ENCODE measurements at regions not wholly inside any gene's neighbourhood (a gene's known extent, or its start where the extent isn't known, plus 50 kb on each side); places are given as distances from the start of the nearest gene placed in this dataset.

- TF ChIP-seq ZBTB37 (CRISPR knock-in tag; IDR thresholded peaks at IDR 0.05) (no peak), ZNF558 (CRISPR knock-in tag; IDR thresholded peaks at IDR 0.05; ENCODE audit: borderline replicate concordance) (peak; percentile 91; the same call in 1 of the 2 replicates), GPN1 (CRISPR knock-in tag; IDR thresholded peaks at IDR 0.05; ENCODE audit: borderline replicate concordance) (no peak), GLMP (CRISPR knock-in tag; IDR thresholded peaks at IDR 0.05; ENCODE audit: borderline replicate concordance) (no peak), ZNF691 (CRISPR knock-in tag; IDR thresholded peaks at IDR 0.05; ENCODE audit: borderline replicate concordance, low read depth) (peak; percentile 75; the same call in 1 of the 2 replicates), ZNF710 (CRISPR knock-in tag; IDR thresholded peaks at IDR 0.05; ENCODE audit: borderline replicate concordance) (peak; percentile 97; the same call in 1 of the 2 replicates), CCAR2 (optimal IDR thresholded peaks at IDR 0.05; ENCODE audit: low read depth, low read length) (peak; percentile 98), SRSF9 (IDR thresholded peaks at IDR 0.05; ENCODE audit: borderline replicate concordance, insufficient read depth, low read depth, low read length, poor library complexity, severe bottlenecking) (no peak), ZNF577 (CRISPR knock-in tag; IDR thresholded peaks at IDR 0.05; ENCODE audit: borderline replicate concordance, low read depth) (no peak), ZNF432 (CRISPR knock-in tag; IDR thresholded peaks at IDR 0.05; ENCODE audit: borderline replicate concordance) (no peak), TCF7 (IDR thresholded peaks at IDR 0.05; ENCODE audit: low read depth) (peak; percentile 99)
- TF ChIP-seq, protein P1, sequence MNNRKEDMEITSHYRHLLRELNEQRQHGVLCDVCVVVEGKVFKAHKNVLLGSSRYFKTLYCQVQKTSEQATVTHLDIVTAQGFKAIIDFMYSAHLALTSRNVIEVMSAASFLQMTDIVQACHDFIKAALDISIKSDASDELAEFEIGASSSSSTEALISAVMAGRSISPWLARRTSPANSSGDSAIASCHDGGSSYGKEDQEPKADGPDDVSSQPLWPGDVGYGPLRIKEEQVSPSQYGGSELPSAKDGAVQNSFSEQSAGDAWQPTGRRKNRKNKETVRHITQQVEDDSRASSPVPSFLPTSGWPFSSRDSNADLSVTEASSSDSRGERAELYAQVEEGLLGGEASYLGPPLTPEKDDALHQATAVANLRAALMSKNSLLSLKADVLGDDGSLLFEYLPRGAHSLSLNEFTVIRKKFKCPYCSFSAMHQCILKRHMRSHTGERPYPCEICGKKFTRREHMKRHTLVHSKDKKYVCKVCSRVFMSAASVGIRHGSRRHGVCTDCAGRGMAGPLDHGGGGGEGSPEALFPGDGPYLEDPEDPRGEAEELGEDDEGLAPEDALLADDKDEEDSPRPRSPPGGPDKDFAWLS (CRISPR knock-in tag; IDR thresholded peaks at IDR 0.05; ENCODE audit: borderline replicate concordance), result peak; percentile 92; the same call in 1 of the 2 replicates
- TF ChIP-seq, protein P2, sequence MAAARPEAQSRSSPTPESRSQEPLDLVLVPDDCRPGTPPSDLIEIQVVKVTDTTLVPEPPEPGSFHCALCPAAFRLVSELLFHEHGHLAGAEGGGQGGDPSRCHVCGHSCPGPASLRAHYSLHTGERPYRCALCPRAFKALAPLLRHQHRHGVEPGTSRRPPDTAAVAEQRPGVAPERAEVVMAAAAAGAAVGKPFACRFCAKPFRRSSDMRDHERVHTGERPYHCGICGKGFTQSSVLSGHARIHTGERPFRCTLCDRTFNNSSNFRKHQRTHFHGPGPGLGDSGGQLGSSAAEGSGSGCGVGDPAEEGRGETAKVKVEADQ (CRISPR knock-in tag; IDR thresholded peaks at IDR 0.05; ENCODE audit: borderline replicate concordance), result peak; percentile 37; the same call in 1 of the 2 replicates
- TF ChIP-seq, protein P3, sequence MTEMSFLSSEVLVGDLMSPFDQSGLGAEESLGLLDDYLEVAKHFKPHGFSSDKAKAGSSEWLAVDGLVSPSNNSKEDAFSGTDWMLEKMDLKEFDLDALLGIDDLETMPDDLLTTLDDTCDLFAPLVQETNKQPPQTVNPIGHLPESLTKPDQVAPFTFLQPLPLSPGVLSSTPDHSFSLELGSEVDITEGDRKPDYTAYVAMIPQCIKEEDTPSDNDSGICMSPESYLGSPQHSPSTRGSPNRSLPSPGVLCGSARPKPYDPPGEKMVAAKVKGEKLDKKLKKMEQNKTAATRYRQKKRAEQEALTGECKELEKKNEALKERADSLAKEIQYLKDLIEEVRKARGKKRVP (CRISPR knock-in tag; IDR thresholded peaks at IDR 0.05), result peak in 1 of 2 experiments; percentile 75; a peak in 2 of 4 replicates
- TF ChIP-seq, protein P4, sequence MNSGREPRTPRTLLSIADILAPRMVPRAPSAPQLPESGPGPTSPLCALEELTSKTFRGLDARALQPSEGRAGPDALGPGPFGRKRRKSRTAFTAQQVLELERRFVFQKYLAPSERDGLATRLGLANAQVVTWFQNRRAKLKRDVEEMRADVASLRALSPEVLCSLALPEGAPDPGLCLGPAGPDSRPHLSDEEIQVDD (CRISPR knock-in tag; IDR thresholded peaks at IDR 0.05; ENCODE audit: borderline replicate concordance), result no peak
These were observed 77.6 kb upstream of the GSE1 start (continued) for GRCh38 chr16:85535352-85536072.
